ENCODE measurements at regions not wholly inside any gene's neighbourhood (a gene's known extent, or its start where the extent isn't known, plus 50 kb on each side); places are given as distances from the start of the nearest gene placed in this dataset.

DNA sequence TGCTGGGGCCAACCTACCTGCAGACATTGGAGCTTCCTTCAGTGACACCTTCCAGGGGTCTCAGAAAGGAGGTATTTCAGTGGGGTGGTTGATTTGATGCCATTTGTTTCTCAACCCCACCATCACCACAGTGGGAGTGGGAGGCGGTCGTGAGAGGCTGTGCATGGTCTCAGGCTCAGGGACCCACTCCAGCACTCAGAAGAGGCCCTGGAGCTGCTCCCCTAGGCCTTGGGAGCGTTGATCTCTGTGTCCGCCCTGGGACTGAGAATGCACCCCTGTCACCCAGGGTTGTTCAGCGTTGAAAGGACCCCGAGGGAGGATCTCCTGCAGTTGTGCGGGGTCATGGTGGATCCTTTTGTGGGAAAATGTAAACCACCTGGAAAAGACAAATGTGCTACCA, 410.6 kb downstream of the GLRX3 start:
- ChIA-PET POLR2A (no interaction called here), CTCF (no interaction called here)

DNA sequence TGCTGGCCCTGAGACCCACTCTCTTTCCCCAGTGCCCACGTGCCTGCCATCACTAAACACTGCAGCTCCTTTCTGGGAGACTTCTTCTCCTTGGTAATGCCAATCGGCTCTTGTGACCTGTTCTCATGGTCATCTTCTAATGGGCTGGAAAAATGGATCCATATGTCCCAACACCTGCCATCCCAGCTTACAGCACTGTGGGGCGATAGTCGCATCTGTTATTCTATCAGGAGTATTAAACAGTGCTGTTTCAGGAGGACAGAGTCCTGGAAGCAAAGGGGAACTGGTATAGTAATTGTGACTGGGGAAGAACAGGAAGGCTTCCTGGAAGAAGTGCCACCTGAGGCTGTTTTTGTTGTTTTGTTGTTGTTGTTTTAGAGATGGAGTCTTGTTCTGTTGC, 411.2 kb downstream of the GLRX3 start:
- CTCF ChIA-PET, result no interaction called here

More for the DNA sequence above, 410.6 kb downstream of the GLRX3 start:
- TF ChIP-seq ARNT (IDR thresholded peaks at IDR 0.05) (no peak), SP1 (IDR thresholded peaks at IDR 0.05) (no peak), BHLHE40 (IDR thresholded peaks at IDR 0.05; ENCODE audit: borderline replicate concordance) (no peak), HDGF (IDR thresholded peaks at IDR 0.05; ENCODE audit: borderline replicate concordance) (no peak), NFRKB (IDR thresholded peaks at IDR 0.05) (no peak), FOXK2 (IDR thresholded peaks at IDR 0.05) (no peak)
- no peak for DNase-seq (ENCODE audit: extremely low spot score)

GRCh38 chr10:130550952-130551674, 414.9 kb downstream of the GLRX3 start:
- no peak for DNase-seq (ENCODE audit: extremely low spot score)
- POLR2A ChIA-PET, result no interaction called here
- CTCF ChIA-PET, result no interaction called here
- no peak for TF ChIP-seq FOXK2 (IDR thresholded peaks at IDR 0.05)
- TF ChIP-seq SUZ12 (IDR thresholded peaks at IDR 0.05), result no peak
- no peak for TF ChIP-seq CTBP1 (IDR thresholded peaks at IDR 0.05; ENCODE audit: borderline replicate concordance)
- no peak for TF ChIP-seq HDGF (IDR thresholded peaks at IDR 0.05; ENCODE audit: borderline replicate concordance)
- TF ChIP-seq FOXM1 (IDR thresholded peaks at IDR 0.05; ENCODE audit: borderline replicate concordance), result no peak
- no peak for TF ChIP-seq FOXA1 (IDR thresholded peaks at IDR 0.05)
- TF ChIP-seq TARDBP (IDR thresholded peaks at IDR 0.05), result no peak
- TF ChIP-seq, protein P1, sequence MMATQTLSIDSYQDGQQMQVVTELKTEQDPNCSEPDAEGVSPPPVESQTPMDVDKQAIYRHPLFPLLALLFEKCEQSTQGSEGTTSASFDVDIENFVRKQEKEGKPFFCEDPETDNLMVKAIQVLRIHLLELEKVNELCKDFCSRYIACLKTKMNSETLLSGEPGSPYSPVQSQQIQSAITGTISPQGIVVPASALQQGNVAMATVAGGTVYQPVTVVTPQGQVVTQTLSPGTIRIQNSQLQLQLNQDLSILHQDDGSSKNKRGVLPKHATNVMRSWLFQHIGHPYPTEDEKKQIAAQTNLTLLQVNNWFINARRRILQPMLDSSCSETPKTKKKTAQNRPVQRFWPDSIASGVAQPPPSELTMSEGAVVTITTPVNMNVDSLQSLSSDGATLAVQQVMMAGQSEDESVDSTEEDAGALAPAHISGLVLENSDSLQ (IDR thresholded peaks at IDR 0.05), result no peak
- no peak for TF ChIP-seq BHLHE40 (IDR thresholded peaks at IDR 0.05; ENCODE audit: borderline replicate concordance)
- no peak for TF ChIP-seq ZNF384 (IDR thresholded peaks at IDR 0.05)

More for the DNA sequence above, 411.2 kb downstream of the GLRX3 start:
- no peak for TF ChIP-seq ZNF384 (IDR thresholded peaks at IDR 0.05)
- no peak for TF ChIP-seq CTBP1 (IDR thresholded peaks at IDR 0.05; ENCODE audit: borderline replicate concordance)
- no peak for TF ChIP-seq FOXA1 (IDR thresholded peaks at IDR 0.05)
- TF ChIP-seq NFRKB (IDR thresholded peaks at IDR 0.05), result no peak
- no peak for TF ChIP-seq SP1 (IDR thresholded peaks at IDR 0.05)
- TF ChIP-seq HDGF (IDR thresholded peaks at IDR 0.05; ENCODE audit: borderline replicate concordance), result no peak
- TF ChIP-seq, protein P1 (IDR thresholded peaks at IDR 0.05), result no peak
- TF ChIP-seq TARDBP (IDR thresholded peaks at IDR 0.05), result no peak
- TF ChIP-seq BHLHE40 (IDR thresholded peaks at IDR 0.05; ENCODE audit: borderline replicate concordance), result no peak
- no peak for TF ChIP-seq L3MBTL2 (conservative IDR thresholded peaks at IDR 0.05)
- no peak for TF ChIP-seq ELF4 (IDR thresholded peaks at IDR 0.05)
- no peak for TF ChIP-seq FOXM1 (IDR thresholded peaks at IDR 0.05; ENCODE audit: borderline replicate concordance)
- TF ChIP-seq SUZ12 (IDR thresholded peaks at IDR 0.05), result no peak
- POLR2A ChIA-PET, result no interaction called here
- no peak for DNase-seq (ENCODE audit: extremely low spot score)

DNA sequence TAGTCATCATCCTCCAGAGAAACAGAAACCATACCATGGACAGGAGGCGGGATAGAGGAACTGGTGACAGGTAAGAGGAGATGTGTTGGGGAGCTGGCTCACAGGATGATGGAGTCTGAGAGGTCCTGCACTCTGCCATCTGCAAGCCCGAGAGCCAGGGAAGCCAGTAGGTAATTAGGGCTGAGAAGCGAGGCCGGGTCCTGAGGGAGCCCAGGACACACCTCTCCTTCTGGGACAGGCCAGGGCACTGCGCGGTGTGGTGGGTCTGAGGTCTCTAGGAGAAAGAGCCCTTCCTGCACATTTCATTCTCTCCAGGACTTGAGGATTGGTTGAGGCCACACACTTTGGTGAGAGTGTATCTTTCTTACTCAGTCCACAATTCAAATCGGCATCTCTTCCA, 415.5 kb downstream of the GLRX3 start:
- TF ChIP-seq SP1 (IDR thresholded peaks at IDR 0.05), result no peak
- TF ChIP-seq, protein P1 (IDR thresholded peaks at IDR 0.05), result no peak
- no peak for TF ChIP-seq CTBP1 (IDR thresholded peaks at IDR 0.05; ENCODE audit: borderline replicate concordance)
- TF ChIP-seq BHLHE40 (IDR thresholded peaks at IDR 0.05; ENCODE audit: borderline replicate concordance), result no peak
- no peak for TF ChIP-seq TARDBP (IDR thresholded peaks at IDR 0.05)
- TF ChIP-seq SUZ12 (IDR thresholded peaks at IDR 0.05), result no peak
- no peak for TF ChIP-seq NFRKB (IDR thresholded peaks at IDR 0.05)
- no peak for TF ChIP-seq FOXM1 (IDR thresholded peaks at IDR 0.05; ENCODE audit: borderline replicate concordance)
- no peak for TF ChIP-seq HDGF (IDR thresholded peaks at IDR 0.05; ENCODE audit: borderline replicate concordance)
- no peak for TF ChIP-seq ARNT (IDR thresholded peaks at IDR 0.05)
- TF ChIP-seq LEF1 (IDR thresholded peaks at IDR 0.05; ENCODE audit: borderline replicate concordance), result no peak
- TF ChIP-seq ZNF384 (IDR thresholded peaks at IDR 0.05), result no peak
- no peak for TF ChIP-seq L3MBTL2 (conservative IDR thresholded peaks at IDR 0.05)
- TF ChIP-seq FOXK2 (IDR thresholded peaks at IDR 0.05), result no peak
- TF ChIP-seq ELF4 (IDR thresholded peaks at IDR 0.05), result no peak
- no peak for TF ChIP-seq FOXA1 (IDR thresholded peaks at IDR 0.05)
- ChIA-PET CTCF (no interaction called here), POLR2A (no interaction called here)
- DNase-seq (ENCODE audit: extremely low spot score), result no peak

DNA sequence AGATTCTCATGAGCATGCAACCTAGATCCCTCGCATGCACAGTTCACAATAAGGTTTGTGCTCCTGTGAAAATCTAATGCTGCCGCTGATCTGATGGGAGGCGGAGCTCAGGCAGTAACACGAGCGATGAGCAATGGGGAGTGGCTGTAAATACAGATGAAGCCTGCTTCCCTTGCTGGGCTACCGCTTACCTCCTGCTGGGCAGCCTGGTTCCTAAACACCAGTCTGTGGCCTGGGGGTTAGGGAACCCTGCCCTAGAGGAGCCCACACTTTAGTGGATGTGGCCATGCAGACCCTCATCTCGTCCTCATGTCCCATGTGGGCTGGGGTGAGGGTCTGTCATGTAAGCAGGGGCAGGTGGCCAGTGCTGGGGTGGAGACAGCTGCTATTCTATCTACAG, 417.6 kb downstream of the GLRX3 start:
- DNase-seq (ENCODE audit: extremely low spot score), result no peak
- POLR2A ChIA-PET, result no interaction called here
- CTCF ChIA-PET, result no interaction called here
- no peak for TF ChIP-seq FOXA1 (IDR thresholded peaks at IDR 0.05)
- TF ChIP-seq SP1 (IDR thresholded peaks at IDR 0.05), result no peak
- TF ChIP-seq BHLHE40 (IDR thresholded peaks at IDR 0.05; ENCODE audit: borderline replicate concordance), result no peak
- no peak for TF ChIP-seq LEF1 (IDR thresholded peaks at IDR 0.05; ENCODE audit: borderline replicate concordance)
- TF ChIP-seq ZNF384 (IDR thresholded peaks at IDR 0.05), result no peak
- TF ChIP-seq L3MBTL2 (conservative IDR thresholded peaks at IDR 0.05), result no peak
- TF ChIP-seq CTBP1 (IDR thresholded peaks at IDR 0.05; ENCODE audit: borderline replicate concordance), result no peak
- TF ChIP-seq ARNT (IDR thresholded peaks at IDR 0.05), result no peak
- no peak for TF ChIP-seq FOXM1 (IDR thresholded peaks at IDR 0.05; ENCODE audit: borderline replicate concordance)
- TF ChIP-seq HDGF (IDR thresholded peaks at IDR 0.05; ENCODE audit: borderline replicate concordance), result no peak
- TF ChIP-seq ELF4 (IDR thresholded peaks at IDR 0.05), result no peak
- TF ChIP-seq TARDBP (IDR thresholded peaks at IDR 0.05), result no peak
- no peak for TF ChIP-seq NFRKB (IDR thresholded peaks at IDR 0.05)
- TF ChIP-seq FOXK2 (IDR thresholded peaks at IDR 0.05), result no peak
- TF ChIP-seq, protein P1 (IDR thresholded peaks at IDR 0.05), result no peak

Measured in HEK293T (cell line).